HepG2 (cell line): ENCODE measurements at regions not wholly inside any gene's neighbourhood (a gene's known extent, or its start where the extent isn't known, plus 50 kb on each side); places are given as distances from the start of the nearest gene placed in this dataset.

Experiments used
- ATAC-seq: fragments of 200-7000 bp; cut with Tn5 transposase; 3 replicates; pipeline ENCODE4 v1.9.1; 2020; ENCODE audit warnings: mild to moderate bottlenecking, moderate library complexity
- BruUV-seq: library from RNA; stranded (reverse); fragments of 400-500 nt; replicated peaks from 2 replicates; lab custom pipeline; 2021; lab: Mats Ljungman, UMichigan
- CTCF ChIA-PET: fragments of 300-600 bp; formaldehyde crosslinking; extraction: SDS; loops from one replicate; lab custom pipeline; 2021; ENCODE audit warnings: low total read pairs, inconsistent platforms, low intra/inter-chr PET ratio; lab: Yijun Ruan, JAX
- POLR2A ChIA-PET: fragments of 350-600 bp; sonication (Branson Sonifier 250); formaldehyde crosslinking; loops from one replicate; lab custom pipeline; 2020; ENCODE audit warnings: antibody characterized with exemption, inconsistent platforms; lab: Yijun Ruan, JAX
- DNase-seq: peaks from one replicate; pipeline ENCODE4 v3.0.0-alpha.2; 2015; ENCODE audit warnings: low spot score
- FAIRE-seq: peaks from 3 replicates; lab custom pipeline; 2011; peaks lifted over from hg19 to GRCh38; lab: Jason Lieb, UNC
- H2AFZ ChIP-seq: one replicate; pipeline ENCODE4 v1.6.1; 2011; ENCODE audit warnings: low read length, inconsistent platforms
- H3K27ac ChIP-seq: fragments of 300-600 bp; 3 replicates; pipeline ENCODE4 v1.8.0; 2011; ENCODE audit warnings: mixed run types, mild to moderate bottlenecking, mixed read lengths, low read length, inconsistent platforms; ENCODE audit not compliant: insufficient read depth; ENCODE audit errors: extremely low read length
- H3K27me3 ChIP-seq, 2 experiments: fragments of 200-600 bp in 1 of 2; 2 replicates in 1 of 2; 3 replicates in 1 of 2; pipeline versions ENCODE4 v1.6.0 to v1.8.0; 2011; ENCODE audit warnings: low read length in 2 of 2, mild to moderate bottlenecking in 2 of 2, moderate library complexity in 2 of 2, inconsistent platforms in 1 of 2; ENCODE audit not compliant: insufficient read depth in 2 of 2, control insufficient read depth in 1 of 2
- H3K36me3 ChIP-seq, 2 experiments: fragments of 200-600 bp in 1 of 2; replicated peaks in 1 of 2; 2 replicates in 1 of 2; 3 replicates in 1 of 2; pipeline versions ENCODE4 v1.5.1 to v1.8.0; 2011; ENCODE audit warnings: low read length in 2 of 2, inconsistent platforms in 1 of 2; ENCODE audit not compliant: insufficient read depth in 2 of 2, control insufficient read depth in 1 of 2
- H3K4me1 ChIP-seq: 2 replicates; pipeline ENCODE4 v1.5.1; 2012; ENCODE audit warnings: low read length, inconsistent platforms; ENCODE audit not compliant: insufficient read depth
- H3K4me2 ChIP-seq: 2 replicates; pipeline ENCODE4 v1.6.0; 2011; ENCODE audit warnings: low read depth, low read length, inconsistent platforms
- H3K4me3 ChIP-seq, 3 experiments: fragments of 200-600 bp in 1 of 3; sonication (generic), shearing (Covaris generic) in 1 of 3; replicated peaks in 1 of 3; 2 replicates each; pipeline ENCODE4 v1.5.1; 2011 to 2016; ENCODE audit warnings: low read length in 3 of 3, inconsistent platforms in 2 of 3, low read depth in 2 of 3, mild to moderate bottlenecking in 2 of 3, control low read depth in 1 of 3, mixed read lengths in 1 of 3; ENCODE audit not compliant: insufficient read depth in 1 of 3
- H3K79me2 ChIP-seq: one replicate; pipeline ENCODE4 v1.6.1; 2011; ENCODE audit warnings: low read length, inconsistent platforms; ENCODE audit not compliant: insufficient read depth
- H3K9ac ChIP-seq: 2 replicates; pipeline ENCODE4 v1.6.0; 2011; ENCODE audit warnings: mild to moderate bottlenecking, low read depth, low read length, inconsistent platforms; ENCODE audit not compliant: insufficient read depth
- H3K9me3 ChIP-seq: 2 replicates; pipeline ENCODE4 v1.5.1; 2012; ENCODE audit warnings: mild to moderate bottlenecking, low read length
- H4K20me1 ChIP-seq: 2 replicates; pipeline ENCODE4 v1.6.0; 2011; ENCODE audit warnings: inconsistent platforms, mild to moderate bottlenecking, low read length, moderate library complexity; ENCODE audit not compliant: insufficient read depth
- BCL6 ChIP-seq: IDR thresholded peaks from 2 replicates; pipeline ENCODE4 v1.6.1; 2016; ENCODE audit warnings: missing genetic modification reagents, missing compliant biosample characterization
- KLF15 ChIP-seq: sonication (generic); formaldehyde crosslinking; IDR thresholded peaks from 2 replicates; pipeline ENCODE4 v1.8.1; 2023; ENCODE audit warnings: borderline replicate concordance, mild to moderate bottlenecking, inconsistent platforms, missing genetic modification reagents, mixed read lengths
- MLLT10 ChIP-seq: sonication (generic); formaldehyde crosslinking; IDR thresholded peaks from 2 replicates; pipeline ENCODE4 v1.4.0; 2020; ENCODE audit warnings: missing genetic modification reagents
- NCOR1 ChIP-seq: fragments of 200-600 bp; sonication (generic); IDR thresholded peaks from 2 replicates; pipeline ENCODE4 v1.7.0; 2017; ENCODE audit warnings: antibody characterized with exemption, low read length, borderline replicate concordance
- NFRKB ChIP-seq: fragments of 450-650 bp; IDR thresholded peaks from 2 replicates; pipeline ENCODE4 v1.6.1; 2017
- SMARCE1 ChIP-seq: fragments of 450-650 bp; IDR thresholded peaks from 2 replicates; pipeline ENCODE4 v1.6.1; 2017; ENCODE audit warnings: borderline replicate concordance
- SMYD3 ChIP-seq: sonication (generic); formaldehyde crosslinking; IDR thresholded peaks from 2 replicates; pipeline ENCODE4 v1.8.1; 2023; ENCODE audit warnings: mild to moderate bottlenecking, missing genetic modification reagents
- ZFP62 ChIP-seq: sonication (generic); formaldehyde crosslinking; IDR thresholded peaks from 2 replicates; pipeline ENCODE4 v1.4.0; 2020; ENCODE audit warnings: missing genetic modification reagents
- ZFY ChIP-seq: sonication (generic); formaldehyde crosslinking; IDR thresholded peaks from 2 replicates; pipeline ENCODE4 v1.4.0; 2020; ENCODE audit warnings: missing genetic modification reagents
- ZNF12 ChIP-seq: sonication (generic); formaldehyde crosslinking; IDR thresholded peaks from 2 replicates; pipeline ENCODE4 v1.5.0; 2020; ENCODE audit warnings: missing genetic modification reagents
- ZNF317 ChIP-seq: sonication (generic); formaldehyde crosslinking; IDR thresholded peaks from 2 replicates; pipeline ENCODE4 v1.5.0; 2020; ENCODE audit warnings: mild to moderate bottlenecking, missing genetic modification reagents
- ZNF530 ChIP-seq: sonication (generic); formaldehyde crosslinking; IDR thresholded peaks from 2 replicates; pipeline ENCODE4 v1.5.0; 2020; ENCODE audit warnings: low read depth, mild to moderate bottlenecking, missing genetic modification reagents
- ZNF761 ChIP-seq: sonication (generic); formaldehyde crosslinking; conservative IDR thresholded peaks from 2 replicates; pipeline ENCODE4 v1.4.0; 2020; ENCODE audit warnings: mild to moderate bottlenecking, missing genetic modification reagents
- ZNF780A ChIP-seq: sonication (generic); formaldehyde crosslinking; IDR thresholded peaks from 2 replicates; pipeline ENCODE4 v1.8.0; 2022; ENCODE audit warnings: mild to moderate bottlenecking, missing genetic modification reagents, moderate library complexity
- WGBS: methylation state at CpG from one replicate; pipeline ENCODE4 v1.1.6; 2017; ENCODE audit warnings: low lambda C conversion rate; 5-methylcytosine and 5-hydroxymethylcytosine counted together
- in situ Hi-C: cut with HindIII; loops from 2 replicates; pipeline ENCODE4 v1.10.0; 2017; ENCODE audit warnings: low pct_unique_long_range_greater_than_20kb; ENCODE audit not compliant: extremely low pct_ligation_motif_present
- intact Hi-C: fragments of 100-400 bp; cut with micrococcal nuclease; formaldehyde crosslinking; loops from one replicate; pipeline ENCODE4 v1.10.0; 2022; ENCODE audit not compliant: unreplicated experiment
- TF ChIP-seq, protein P1 (sequence below): sonication (generic); formaldehyde crosslinking; IDR thresholded peaks from 2 replicates; pipeline ENCODE4 v1.9.0; 2021; ENCODE audit warnings: missing genetic modification reagents, borderline replicate concordance

DNA sequence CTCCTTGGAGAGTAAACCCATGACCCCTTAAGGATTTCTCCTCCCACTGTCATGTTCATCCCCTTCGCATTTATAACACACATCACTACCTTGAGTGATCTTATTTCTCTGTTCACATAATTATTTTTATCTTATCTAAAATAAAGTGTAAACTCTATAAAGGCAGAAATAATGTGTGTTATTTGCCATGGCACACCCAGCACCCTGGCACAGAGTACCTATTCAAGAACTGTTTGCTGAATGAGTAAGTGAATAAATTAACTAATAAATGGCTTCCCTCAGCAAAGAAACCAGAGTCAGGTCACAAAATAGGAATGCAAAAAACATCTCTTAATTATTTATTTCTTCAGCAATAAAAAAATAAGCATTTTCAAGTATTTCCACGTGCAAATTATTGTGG is 330.3 kb upstream of the GHITM start:
- ChIA-PET POLR2A (no interaction called here), CTCF (no interaction called here)
- no peak overlapping the region for H3K27ac ChIP-seq
- no peak for DNase-seq
- H3K4me3 ChIP-seq: no peak overlapping the region
- 20% methylated on average over 2 of the region's 2 CpGs for WGBS
- peaks cover 2% of the 10 kb centered on the region; the same call in 1 of the 2 replicates for H3K9me3 ChIP-seq
- TF ChIP-seq BCL6 (CRISPR knock-in tag) (no peak), MLLT10 (CRISPR knock-in tag) (no peak), ZNF761 (CRISPR knock-in tag) (no peak), ZFY (CRISPR knock-in tag) (no peak), KLF15 (CRISPR knock-in tag) (no peak), NCOR1 (no peak), ZNF317 (no peak), SMYD3 (CRISPR knock-in tag) (no peak), ZNF530 (CRISPR knock-in tag) (no peak), ZNF780A (CRISPR knock-in tag) (no peak), NFRKB (no peak), ZNF12 (CRISPR knock-in tag) (no peak), ZFP62 (CRISPR knock-in tag) (no peak), SMARCE1 (no peak)
- TF ChIP-seq, protein P1, sequence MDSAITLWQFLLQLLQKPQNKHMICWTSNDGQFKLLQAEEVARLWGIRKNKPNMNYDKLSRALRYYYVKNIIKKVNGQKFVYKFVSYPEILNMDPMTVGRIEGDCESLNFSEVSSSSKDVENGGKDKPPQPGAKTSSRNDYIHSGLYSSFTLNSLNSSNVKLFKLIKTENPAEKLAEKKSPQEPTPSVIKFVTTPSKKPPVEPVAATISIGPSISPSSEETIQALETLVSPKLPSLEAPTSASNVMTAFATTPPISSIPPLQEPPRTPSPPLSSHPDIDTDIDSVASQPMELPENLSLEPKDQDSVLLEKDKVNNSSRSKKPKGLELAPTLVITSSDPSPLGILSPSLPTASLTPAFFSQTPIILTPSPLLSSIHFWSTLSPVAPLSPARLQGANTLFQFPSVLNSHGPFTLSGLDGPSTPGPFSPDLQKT (CRISPR knock-in tag): no peak
- H3K9ac ChIP-seq: no peak overlapping the region
- in situ Hi-C loops (no loop called here), intact Hi-C loops (loop anchor here (10.0 kb wide), 1 partner anchor 216 kb away; no protein-coding TSS in a partner anchor)
- no peaks in the 10 kb centered on the region for H3K27me3 ChIP-seq
- no peak for FAIRE-seq
- no peaks in the 10 kb centered on the region for H3K4me1 ChIP-seq
- H2AFZ ChIP-seq: no peak overlapping the region
- no peak overlapping the region for H3K4me2 ChIP-seq
- no peaks in the 10 kb centered on the region for H4K20me1 ChIP-seq
- BruUV-seq: no TSS peak
- no peak for ATAC-seq
- H3K79me2 ChIP-seq: no peaks in the 10 kb centered on the region
- H3K36me3 ChIP-seq: no peaks in the 10 kb centered on the region
